ENCODE measurements at regions not wholly inside any gene's neighbourhood (a gene's known extent, or its start where the extent isn't known, plus 50 kb on each side); places are given as distances from the start of the nearest gene placed in this dataset.

DNA sequence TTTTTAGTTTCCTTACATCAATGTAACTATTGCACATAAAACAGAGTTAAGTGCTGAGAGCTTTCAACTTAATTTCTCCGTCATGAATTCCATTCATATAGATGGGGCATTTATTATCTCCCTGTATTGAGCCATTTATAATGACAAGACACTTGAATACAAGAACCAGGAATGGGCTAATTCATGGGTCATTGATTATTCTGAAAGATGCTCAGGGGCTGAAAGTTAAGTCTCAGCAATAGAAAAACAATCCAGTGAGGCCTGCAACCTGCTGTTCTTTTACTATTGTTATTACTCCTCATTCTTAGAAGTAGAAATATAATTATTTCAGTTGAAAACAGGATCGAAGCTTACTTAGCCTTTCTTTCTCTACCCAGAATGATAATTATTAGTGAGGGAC is 307.7 kb downstream of the MMUT start:
- POLR2A ChIA-PET (ENCODE audit: partially characterized antibody), result no interaction called here
- H3K4me1 Mint-ChIP-seq, result no peaks in the 10 kb centered on the region
- H3K27ac ChIP-seq (ENCODE audit: low read depth, low read length), result no peak overlapping the region
- H3K27ac Mint-ChIP-seq, result no peak overlapping the region
- CTCF ChIA-PET (ENCODE audit: partially characterized antibody), result no interaction called here
- no peak overlapping the region for H3K4me3 ChIP-seq (ENCODE audit: low read length in 2 of 2)
- no peaks in the 10 kb centered on the region for H3K36me3 ChIP-seq (ENCODE audit: insufficient read depth, low read length)
- H3K9me3 Mint-ChIP-seq, result peaks cover 0 to 14% (median 8%) of the 10 kb centered on the region in 8 donors
- no peak for DNase-seq
- no peaks in the 10 kb centered on the region for H3K9me3 ChIP-seq (ENCODE audit: control insufficient read depth in 1 of 2, low read length in 2 of 2)
- H3K4me3 Mint-ChIP-seq, result no peak overlapping the region
- no peaks in the 10 kb centered on the region for H3K36me3 Mint-ChIP-seq
- no peaks in the 10 kb centered on the region for H3K4me1 ChIP-seq (ENCODE audit: insufficient read depth, low read length)
- intact Hi-C loops (cut with micrococcal nuclease), result no loop called here
- no peaks in the 10 kb centered on the region for H3K27me3 ChIP-seq (ENCODE audit: insufficient read depth, low read length)
- H3K27me3 Mint-ChIP-seq, result no peaks in the 10 kb centered on the region

DNA sequence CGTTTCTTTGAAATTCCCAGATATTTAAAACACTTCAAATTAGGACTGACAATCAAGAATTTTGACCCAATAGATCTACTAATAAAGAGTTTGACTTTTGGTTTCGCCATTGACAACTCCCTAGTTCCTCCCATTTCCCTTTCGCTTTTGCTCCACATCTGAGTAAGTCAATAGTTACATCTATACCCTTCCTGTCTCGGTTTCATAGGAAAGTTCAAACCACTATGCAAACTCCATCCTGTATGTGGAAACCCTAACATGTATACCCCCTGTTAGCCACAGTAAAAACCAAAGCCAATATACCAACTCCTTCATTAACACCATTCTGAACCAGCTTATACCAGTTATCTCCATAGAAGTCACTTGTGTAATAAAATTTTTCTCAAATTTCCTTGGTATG is 311.1 kb downstream of the MMUT start:
- H3K9me3 ChIP-seq (ENCODE audit: control insufficient read depth in 1 of 2, low read length in 2 of 2), result no peaks in the 10 kb centered on the region
- Mint-ChIP-seq H3K36me3 (no peaks in the 10 kb centered on the region), H3K4me1 (no peaks in the 10 kb centered on the region), H3K9me3 (peaks cover 0 to 23% (median 8%) of the 10 kb centered on the region in 8 donors), H3K4me3 (no peak overlapping the region), H3K27ac (no peak overlapping the region), H3K27me3 (no peaks in the 10 kb centered on the region)
- H3K36me3 ChIP-seq (ENCODE audit: insufficient read depth, low read length), result no peaks in the 10 kb centered on the region
- POLR2A ChIA-PET (ENCODE audit: partially characterized antibody), result no interaction called here
- H3K27me3 ChIP-seq (ENCODE audit: insufficient read depth, low read length), result no peaks in the 10 kb centered on the region
- no peak for DNase-seq
- no peak overlapping the region for H3K27ac ChIP-seq (ENCODE audit: low read depth, low read length)
- intact Hi-C loops (cut with micrococcal nuclease), result no loop called here
- no peaks in the 10 kb centered on the region for H3K4me1 ChIP-seq (ENCODE audit: insufficient read depth, low read length)
- no peak overlapping the region for H3K4me3 ChIP-seq (ENCODE audit: low read length in 2 of 2)
- CTCF ChIA-PET (ENCODE audit: partially characterized antibody), result no interaction called here

GRCh38 chr6:49151461-49151860 is 311.6 kb downstream of the MMUT start:
- H3K9me3 ChIP-seq (ENCODE audit: control insufficient read depth in 1 of 2, low read length in 2 of 2), result no peaks in the 10 kb centered on the region
- H3K27ac ChIP-seq (ENCODE audit: low read depth, low read length), result no peak overlapping the region
- intact Hi-C loops (cut with micrococcal nuclease), result no loop called here
- no peak overlapping the region for H3K4me3 ChIP-seq (ENCODE audit: low read length in 2 of 2)
- H3K9me3 Mint-ChIP-seq, result peaks cover 0 to 27% (median 10%) of the 10 kb centered on the region in 8 donors
- no peaks in the 10 kb centered on the region for H3K27me3 Mint-ChIP-seq
- DNase-seq, result no peak
- ChIA-PET CTCF (ENCODE audit: partially characterized antibody) (no interaction called here), POLR2A (ENCODE audit: partially characterized antibody) (no interaction called here)
- no peaks in the 10 kb centered on the region for H3K4me1 ChIP-seq (ENCODE audit: insufficient read depth, low read length)
- no peak overlapping the region for H3K4me3 Mint-ChIP-seq
- H3K27ac Mint-ChIP-seq, result no peak overlapping the region
- H3K4me1 Mint-ChIP-seq, result no peaks in the 10 kb centered on the region
- H3K27me3 ChIP-seq (ENCODE audit: insufficient read depth, low read length), result no peaks in the 10 kb centered on the region
- no peaks in the 10 kb centered on the region for H3K36me3 Mint-ChIP-seq
- H3K36me3 ChIP-seq (ENCODE audit: insufficient read depth, low read length), result no peaks in the 10 kb centered on the region

DNA sequence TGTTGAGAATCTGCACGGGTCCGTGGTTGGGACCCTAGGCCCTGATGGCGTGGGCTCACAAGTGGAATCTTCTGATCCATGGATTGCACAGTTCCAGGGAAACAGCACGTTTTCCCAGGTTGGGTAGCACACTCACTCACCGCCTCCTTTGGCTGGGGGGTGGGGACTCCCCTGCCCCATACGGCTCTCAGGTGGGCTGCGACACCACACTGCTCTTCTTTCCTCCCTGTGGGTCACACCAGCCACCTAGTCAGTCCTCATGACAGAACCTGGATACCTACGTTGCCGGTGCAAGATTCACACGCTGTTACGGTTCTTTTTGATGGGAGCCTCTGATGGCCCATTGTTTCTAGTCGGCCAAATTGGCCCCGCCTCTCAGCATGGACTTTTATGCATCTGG is 312.0 kb downstream of the MMUT start:
- POLR2A ChIA-PET (ENCODE audit: partially characterized antibody), result no interaction called here
- Histone ChIP-seq H3K4me1 (ENCODE audit: insufficient read depth, low read length) (no peaks in the 10 kb centered on the region), H3K27ac (ENCODE audit: low read depth, low read length) (no peak overlapping the region), H3K9me3 (ENCODE audit: control insufficient read depth in 1 of 2, low read length in 2 of 2) (no peaks in the 10 kb centered on the region), H3K4me3 (ENCODE audit: low read length in 2 of 2) (no peak overlapping the region), H3K27me3 (ENCODE audit: insufficient read depth, low read length) (no peaks in the 10 kb centered on the region), H3K36me3 (ENCODE audit: insufficient read depth, low read length) (no peaks in the 10 kb centered on the region)
- H3K4me1 Mint-ChIP-seq, result no peaks in the 10 kb centered on the region
- no peak for DNase-seq
- H3K9me3 Mint-ChIP-seq, result peaks cover under 1 to 31% (median 10%) of the 10 kb centered on the region in 8 donors
- no peak overlapping the region for H3K27ac Mint-ChIP-seq
- H3K36me3 Mint-ChIP-seq, result no peaks in the 10 kb centered on the region
- intact Hi-C loops (cut with micrococcal nuclease), result no loop called here
- H3K27me3 Mint-ChIP-seq, result no peaks in the 10 kb centered on the region
- CTCF ChIA-PET (ENCODE audit: partially characterized antibody), result no interaction called here
- H3K4me3 Mint-ChIP-seq, result no peak overlapping the region

DNA sequence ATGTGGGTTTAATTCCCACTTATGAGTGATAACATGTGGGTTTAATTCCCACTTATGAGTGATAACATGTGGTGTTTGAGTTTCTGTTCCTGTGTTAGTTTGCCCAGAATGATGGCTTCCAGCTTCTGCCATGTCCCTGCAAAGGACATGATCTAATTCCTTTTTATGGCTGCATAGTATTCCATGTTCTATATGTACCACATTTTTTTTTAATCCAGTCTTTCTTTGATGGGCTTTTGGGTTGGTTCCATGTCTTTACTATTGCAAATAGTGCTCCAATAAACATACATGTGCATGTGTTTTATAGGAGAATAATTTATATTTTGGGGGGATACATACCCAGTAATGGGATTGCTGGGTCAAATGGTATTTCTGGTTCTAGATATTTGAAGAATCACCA is 317.8 kb downstream of the MMUT start:
- Histone ChIP-seq H3K9me3 (ENCODE audit: control insufficient read depth in 1 of 2, low read length in 2 of 2) (no peaks in the 10 kb centered on the region), H3K36me3 (ENCODE audit: insufficient read depth, low read length) (no peaks in the 10 kb centered on the region), H3K27me3 (ENCODE audit: insufficient read depth, low read length) (no peaks in the 10 kb centered on the region), H3K4me1 (ENCODE audit: insufficient read depth, low read length) (no peaks in the 10 kb centered on the region), H3K27ac (ENCODE audit: low read depth, low read length) (no peak overlapping the region), H3K4me3 (ENCODE audit: low read length in 2 of 2) (no peak overlapping the region)
- DNase-seq, result no peak
- ChIA-PET POLR2A (ENCODE audit: partially characterized antibody) (no interaction called here), CTCF (ENCODE audit: partially characterized antibody) (no interaction called here)
- no peaks in the 10 kb centered on the region for H3K36me3 Mint-ChIP-seq
- H3K4me1 Mint-ChIP-seq, result no peaks in the 10 kb centered on the region
- no peaks in the 10 kb centered on the region for H3K27me3 Mint-ChIP-seq
- peaks cover 0 to 34% (median 14%) of the 10 kb centered on the region in 8 donors for H3K9me3 Mint-ChIP-seq
- intact Hi-C loops (cut with micrococcal nuclease), result no loop called here
- no peak overlapping the region for H3K4me3 Mint-ChIP-seq
- H3K27ac Mint-ChIP-seq, result no peak overlapping the region

GRCh38 chr6:49142421-49143151 is 320.5 kb downstream of the MMUT start:
- Mint-ChIP-seq H3K36me3 (no peaks in the 10 kb centered on the region), H3K9me3 (peaks cover 0 to 20% (median 7%) of the 10 kb centered on the region in 8 donors), H3K27ac (no peak overlapping the region), H3K4me1 (no peaks in the 10 kb centered on the region), H3K4me3 (no peak overlapping the region), H3K27me3 (no peaks in the 10 kb centered on the region)
- no peak for DNase-seq
- no peaks in the 10 kb centered on the region for H3K27me3 ChIP-seq (ENCODE audit: insufficient read depth, low read length)
- no peaks in the 10 kb centered on the region for H3K4me1 ChIP-seq (ENCODE audit: insufficient read depth, low read length)
- no peak overlapping the region for H3K27ac ChIP-seq (ENCODE audit: low read depth, low read length)
- H3K36me3 ChIP-seq (ENCODE audit: insufficient read depth, low read length), result no peaks in the 10 kb centered on the region
- intact Hi-C loops (cut with micrococcal nuclease), result no loop called here
- H3K4me3 ChIP-seq (ENCODE audit: low read length in 2 of 2), result no peak overlapping the region
- CTCF ChIA-PET (ENCODE audit: partially characterized antibody), result no interaction called here
- no peaks in the 10 kb centered on the region for H3K9me3 ChIP-seq (ENCODE audit: control insufficient read depth in 1 of 2, low read length in 2 of 2)
- POLR2A ChIA-PET (ENCODE audit: partially characterized antibody), result no interaction called here

DNA sequence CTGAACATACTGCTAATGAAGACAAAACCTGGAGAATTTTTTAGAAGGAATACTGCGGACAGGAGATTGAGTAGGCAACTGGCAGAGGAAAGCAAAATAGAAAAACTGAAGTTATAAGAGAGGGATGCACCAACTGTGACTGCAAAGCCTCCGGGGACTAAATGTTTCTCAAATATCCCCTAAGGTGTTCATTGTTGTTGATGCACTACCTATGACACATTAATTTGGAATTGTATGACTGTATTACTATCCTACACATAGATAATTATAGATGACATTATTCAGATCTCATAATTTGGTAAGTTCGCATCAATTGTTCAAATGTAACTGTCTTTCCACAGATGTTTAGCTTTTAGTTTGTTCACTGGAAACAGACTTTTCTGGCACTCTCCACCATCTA is 341.1 kb downstream of the MMUT start:
- DNase-seq, result no peak
- no peaks in the 10 kb centered on the region for H3K36me3 ChIP-seq (ENCODE audit: insufficient read depth, low read length)
- Mint-ChIP-seq H3K27me3 (no peaks in the 10 kb centered on the region), H3K4me3 (no peak overlapping the region), H3K27ac (no peak overlapping the region), H3K4me1 (no peaks in the 10 kb centered on the region), H3K36me3 (no peaks in the 10 kb centered on the region), H3K9me3 (peaks cover 0 to 14% (median 6%) of the 10 kb centered on the region in 8 donors)
- CTCF ChIA-PET (ENCODE audit: partially characterized antibody), result no interaction called here
- no peaks in the 10 kb centered on the region for H3K9me3 ChIP-seq (ENCODE audit: control insufficient read depth in 1 of 2, low read length in 2 of 2)
- H3K27ac ChIP-seq (ENCODE audit: low read depth, low read length), result no peak overlapping the region
- H3K27me3 ChIP-seq (ENCODE audit: insufficient read depth, low read length), result no peaks in the 10 kb centered on the region
- no peaks in the 10 kb centered on the region for H3K4me1 ChIP-seq (ENCODE audit: insufficient read depth, low read length)
- intact Hi-C loops (cut with micrococcal nuclease), result no loop called here
- POLR2A ChIA-PET (ENCODE audit: partially characterized antibody), result no interaction called here
- H3K4me3 ChIP-seq (ENCODE audit: low read length in 2 of 2), result no peak overlapping the region

DNA sequence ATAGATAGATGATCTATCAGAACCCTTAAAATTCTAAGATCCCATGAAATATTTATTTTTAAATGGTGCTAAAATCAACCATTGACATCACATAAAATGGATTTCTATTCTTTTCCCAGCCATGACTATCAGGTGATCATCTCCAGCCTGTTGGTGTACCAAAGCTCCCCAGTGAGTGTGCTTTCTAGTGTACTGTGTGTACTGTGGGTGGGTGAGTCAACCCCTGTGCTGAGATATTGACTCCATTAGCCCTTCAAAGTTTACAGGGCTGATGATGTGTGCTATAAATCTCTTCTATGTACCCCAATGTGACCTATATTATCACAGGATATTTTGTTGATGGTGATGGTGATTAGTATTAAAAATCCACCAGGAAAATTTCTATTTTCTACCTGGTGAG is 344.6 kb downstream of the MMUT start:
- Histone ChIP-seq H3K36me3 (ENCODE audit: insufficient read depth, low read length) (no peaks in the 10 kb centered on the region), H3K9me3 (ENCODE audit: control insufficient read depth in 1 of 2, low read length in 2 of 2) (no peaks in the 10 kb centered on the region), H3K27ac (ENCODE audit: low read depth, low read length) (no peak overlapping the region), H3K4me3 (ENCODE audit: low read length in 2 of 2) (no peak overlapping the region), H3K27me3 (ENCODE audit: insufficient read depth, low read length) (no peaks in the 10 kb centered on the region), H3K4me1 (ENCODE audit: insufficient read depth, low read length) (no peaks in the 10 kb centered on the region)
- DNase-seq, result no peak
- peaks cover 0 to 9% (median 4%) of the 10 kb centered on the region in 8 donors for H3K9me3 Mint-ChIP-seq
- H3K4me3 Mint-ChIP-seq, result no peak overlapping the region
- H3K27me3 Mint-ChIP-seq, result no peaks in the 10 kb centered on the region
- ChIA-PET POLR2A (ENCODE audit: partially characterized antibody) (no interaction called here), CTCF (ENCODE audit: partially characterized antibody) (no interaction called here)
- intact Hi-C loops (cut with micrococcal nuclease), result no loop called here
- H3K27ac Mint-ChIP-seq, result no peak overlapping the region
- H3K4me1 Mint-ChIP-seq, result no peaks in the 10 kb centered on the region
- no peaks in the 10 kb centered on the region for H3K36me3 Mint-ChIP-seq
